Testis (tissue), 2 donors: ENCODE measurements at regions not wholly inside any gene's neighbourhood (a gene's known extent, or its start where the extent isn't known, plus 50 kb on each side); places are given as distances from the start of the nearest gene placed in this dataset.

ENCODE experiments used
- CTCF ChIP-seq, 3 experiments: fragments of 450-650 bp in 2 of 3; fragments of 200-600 bp in 1 of 3; sonication (generic) in 1 of 3; IDR thresholded peaks; one replicate each; pipeline ENCODE4 v1.5.1; 2016 to 2019; ENCODE audit warnings: antibody characterized with exemption in 3 of 3, mild to moderate bottlenecking in 2 of 3, moderate library complexity in 1 of 3
- POLR2A ChIP-seq: fragments of 450-650 bp; IDR thresholded peaks from one replicate; pipeline ENCODE4 v1.6.1; 2017; ENCODE audit warnings: antibody characterized with exemption, mild to moderate bottlenecking, moderate library complexity

GRCh38 chr6:66369407-66369806 is 662.4 kb upstream of the EYS start:
- TF ChIP-seq POLR2A (no peak), CTCF (IDR thresholded peaks at IDR 0.05) (no peak)
